MM.1S (cell line): ENCODE measurements at regions not wholly inside any gene's neighbourhood (a gene's known extent, or its start where the extent isn't known, plus 50 kb on each side); places are given as distances from the start of the nearest gene placed in this dataset.

Experiments used
- EZH2 ChIP-seq: fragments of 300-600 bp; sonication (generic); optimal IDR thresholded peaks from 2 replicates; pipeline ENCODE3; 2017; ENCODE audit warnings: low read depth, mild to moderate bottlenecking, antibody characterized with exemption, low read length, mixed read lengths
- EZH2phosphoT487 ChIP-seq: fragments of 300-600 bp; sonication (generic); IDR thresholded peaks from 2 replicates; pipeline ENCODE4 v1.6.1; 2018; ENCODE audit warnings: antibody characterized with exemption, low read length
- TF ChIP-seq, protein P1 (sequence below): fragments of 300-600 bp; sonication (generic); IDR thresholded peaks from 2 replicates; pipeline ENCODE4 v1.5.1; 2016; ENCODE audit warnings: antibody characterized with exemption, low read length, mixed read lengths

DNA sequence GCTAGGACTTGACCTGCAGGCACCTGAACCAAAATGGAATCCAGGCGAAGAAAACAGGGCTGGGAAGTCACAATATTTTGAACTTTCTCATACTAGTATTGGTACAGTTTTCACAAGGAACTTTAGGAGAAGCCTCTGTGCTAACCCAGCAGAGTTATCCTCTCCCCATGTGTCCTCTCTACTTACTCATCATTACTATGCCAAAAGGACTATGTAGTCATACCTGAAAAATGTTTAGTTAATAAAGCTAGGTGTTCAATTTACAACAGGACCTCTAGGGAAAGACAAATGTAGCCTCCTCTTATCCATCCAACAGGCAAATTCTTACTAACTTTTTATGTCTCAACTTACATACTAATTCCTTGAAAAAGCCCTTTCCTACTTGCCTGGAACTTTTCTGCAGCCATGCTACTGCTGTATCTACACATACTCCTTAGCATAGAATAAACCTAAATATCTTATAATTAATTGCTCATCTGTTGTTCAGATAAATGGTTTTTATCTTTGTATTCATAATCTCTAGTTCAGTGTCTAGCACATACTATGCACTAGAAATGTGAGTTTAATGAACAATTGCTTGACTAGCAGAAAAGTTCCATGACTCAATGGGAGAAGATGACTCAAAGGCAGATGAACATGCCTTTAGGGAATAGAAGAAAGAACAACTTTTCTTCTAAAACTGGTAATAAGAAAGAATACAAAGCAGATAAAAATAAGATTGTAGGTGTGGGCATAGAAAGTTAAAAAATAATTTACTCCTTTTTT is 215.5 kb upstream of the VEGFC start:
- TF ChIP-seq, protein P1, sequence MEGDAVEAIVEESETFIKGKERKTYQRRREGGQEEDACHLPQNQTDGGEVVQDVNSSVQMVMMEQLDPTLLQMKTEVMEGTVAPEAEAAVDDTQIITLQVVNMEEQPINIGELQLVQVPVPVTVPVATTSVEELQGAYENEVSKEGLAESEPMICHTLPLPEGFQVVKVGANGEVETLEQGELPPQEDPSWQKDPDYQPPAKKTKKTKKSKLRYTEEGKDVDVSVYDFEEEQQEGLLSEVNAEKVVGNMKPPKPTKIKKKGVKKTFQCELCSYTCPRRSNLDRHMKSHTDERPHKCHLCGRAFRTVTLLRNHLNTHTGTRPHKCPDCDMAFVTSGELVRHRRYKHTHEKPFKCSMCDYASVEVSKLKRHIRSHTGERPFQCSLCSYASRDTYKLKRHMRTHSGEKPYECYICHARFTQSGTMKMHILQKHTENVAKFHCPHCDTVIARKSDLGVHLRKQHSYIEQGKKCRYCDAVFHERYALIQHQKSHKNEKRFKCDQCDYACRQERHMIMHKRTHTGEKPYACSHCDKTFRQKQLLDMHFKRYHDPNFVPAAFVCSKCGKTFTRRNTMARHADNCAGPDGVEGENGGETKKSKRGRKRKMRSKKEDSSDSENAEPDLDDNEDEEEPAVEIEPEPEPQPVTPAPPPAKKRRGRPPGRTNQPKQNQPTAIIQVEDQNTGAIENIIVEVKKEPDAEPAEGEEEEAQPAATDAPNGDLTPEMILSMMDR = no peak
- no peak for TF ChIP-seq EZH2
- no peak for TF ChIP-seq EZH2phosphoT487
